Breast epithelium (tissue), 4 donors: ENCODE measurements at regions not wholly inside any gene's neighbourhood (a gene's known extent, or its start where the extent isn't known, plus 50 kb on each side); places are given as distances from the start of the nearest gene placed in this dataset.
A peak's percentile ranks its signal among the peaks of the same experiment; 100 is the strongest.

ENCODE experiments used
- DNase-seq, 2 donors: peaks; one replicate each; pipeline ENCODE4 v3.0.0-alpha.2; 2019; ENCODE audit warnings: low spot score in 2 of 2
- H3K27ac ChIP-seq, 2 donors: fragments of 200-600 bp; sonication (generic) in 1 of 2; one replicate each; pipeline ENCODE4 v1.5.1; 2016 to 2019; ENCODE audit warnings: mild to moderate bottlenecking in 1 of 2
- H3K27me3 ChIP-seq, 2 donors: fragments of 200-600 bp; sonication (generic) in 1 of 2; one replicate each; pipeline versions ENCODE4 v1.5.1 to v1.6.0; 2017 to 2019; ENCODE audit warnings: control low read depth in 1 of 2, mild to moderate bottlenecking in 1 of 2
- H3K36me3 ChIP-seq: fragments of 200-600 bp; one replicate; pipeline ENCODE4 v1.5.1; 2019
- H3K4me1 ChIP-seq, 2 donors: fragments of 200-600 bp; sonication (generic); one replicate each; pipeline ENCODE4 v1.5.1; 2016 to 2019; ENCODE audit warnings: control low read depth in 1 of 2
- H3K4me3 ChIP-seq, 3 donors: fragments of 200-600 bp; sonication (generic); 1 replicate in 2 of 3; 2 replicates in 1 of 3; pipeline ENCODE4 v1.5.1; 2016 to 2019; ENCODE audit warnings: mild to moderate bottlenecking in 3 of 3, moderate library complexity in 2 of 3
- H3K9me3 ChIP-seq, 2 donors: fragments of 200-600 bp; sonication (generic) in 1 of 2; one replicate each; pipeline ENCODE4 v1.5.1; 2016 to 2019; ENCODE audit warnings: control low read depth in 1 of 2
- POLR2A ChIP-seq: fragments of 450-650 bp; IDR thresholded peaks from one replicate; pipeline ENCODE4 v1.6.1; 2016; ENCODE audit warnings: antibody characterized with exemption, mild to moderate bottlenecking, moderate library complexity
- POLR2AphosphoS5 ChIP-seq, 3 donors: sonication (generic); formaldehyde crosslinking; IDR thresholded peaks; one replicate each; pipeline ENCODE4 v1.6.1; 2017; ENCODE audit warnings: antibody characterized with exemption in 3 of 3
- intact Hi-C: fragments of 100-400 bp; cut with DNase I; formaldehyde crosslinking; loops from one replicate; pipeline ENCODE4 v1.15.1; 2023; ENCODE audit warnings: low total_unique reads
- TF ChIP-seq, protein P1 (sequence below), 3 donors: fragments of 450-650 bp; IDR thresholded peaks; one replicate each; pipeline ENCODE4 v1.5.1; 2016 to 2017; ENCODE audit warnings: antibody characterized with exemption in 3 of 3, mild to moderate bottlenecking in 3 of 3, moderate library complexity in 3 of 3

DNA sequence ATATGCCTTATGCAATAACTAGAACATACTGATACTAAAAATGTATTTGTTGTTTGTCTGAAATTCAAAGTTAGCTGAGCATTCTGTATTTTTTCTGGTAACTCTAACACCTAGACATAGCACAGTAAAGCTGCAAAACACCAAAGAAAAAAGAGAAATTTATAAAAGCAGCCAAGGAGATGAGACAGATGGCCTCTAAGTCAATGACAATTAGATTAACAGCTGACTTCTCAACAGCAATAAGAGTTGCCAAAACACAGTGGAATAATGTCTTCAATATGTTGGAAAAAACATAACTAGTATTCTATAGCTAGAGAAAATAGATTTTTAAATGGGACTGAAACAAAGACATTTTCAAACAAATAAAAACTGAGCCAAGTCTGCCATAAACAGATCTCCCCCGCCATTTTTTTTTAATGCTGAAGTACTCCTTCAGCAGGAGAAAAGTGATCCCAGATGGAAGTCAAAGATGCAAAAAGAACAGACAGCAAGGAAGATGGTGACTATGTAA lies 81.3 kb downstream of the SYF2 start:
- H3K4me3 ChIP-seq: no peak overlapping the region
- no peaks in the 10 kb centered on the region for H3K36me3 ChIP-seq
- H3K4me1 ChIP-seq: no peaks in the 10 kb centered on the region
- H3K9me3 ChIP-seq: no peaks in the 10 kb centered on the region
- no peak overlapping the region for H3K27ac ChIP-seq
- DNase-seq: no peak
- intact Hi-C loops: no loop called here
- TF ChIP-seq POLR2AphosphoS5 (IDR thresholded peaks at IDR 0.05) (no peak), POLR2A (no peak)
- TF ChIP-seq, protein P1, sequence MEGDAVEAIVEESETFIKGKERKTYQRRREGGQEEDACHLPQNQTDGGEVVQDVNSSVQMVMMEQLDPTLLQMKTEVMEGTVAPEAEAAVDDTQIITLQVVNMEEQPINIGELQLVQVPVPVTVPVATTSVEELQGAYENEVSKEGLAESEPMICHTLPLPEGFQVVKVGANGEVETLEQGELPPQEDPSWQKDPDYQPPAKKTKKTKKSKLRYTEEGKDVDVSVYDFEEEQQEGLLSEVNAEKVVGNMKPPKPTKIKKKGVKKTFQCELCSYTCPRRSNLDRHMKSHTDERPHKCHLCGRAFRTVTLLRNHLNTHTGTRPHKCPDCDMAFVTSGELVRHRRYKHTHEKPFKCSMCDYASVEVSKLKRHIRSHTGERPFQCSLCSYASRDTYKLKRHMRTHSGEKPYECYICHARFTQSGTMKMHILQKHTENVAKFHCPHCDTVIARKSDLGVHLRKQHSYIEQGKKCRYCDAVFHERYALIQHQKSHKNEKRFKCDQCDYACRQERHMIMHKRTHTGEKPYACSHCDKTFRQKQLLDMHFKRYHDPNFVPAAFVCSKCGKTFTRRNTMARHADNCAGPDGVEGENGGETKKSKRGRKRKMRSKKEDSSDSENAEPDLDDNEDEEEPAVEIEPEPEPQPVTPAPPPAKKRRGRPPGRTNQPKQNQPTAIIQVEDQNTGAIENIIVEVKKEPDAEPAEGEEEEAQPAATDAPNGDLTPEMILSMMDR (IDR thresholded peaks at IDR 0.05): no peak
- H3K27me3 ChIP-seq: no peaks in the 10 kb centered on the region

DNA sequence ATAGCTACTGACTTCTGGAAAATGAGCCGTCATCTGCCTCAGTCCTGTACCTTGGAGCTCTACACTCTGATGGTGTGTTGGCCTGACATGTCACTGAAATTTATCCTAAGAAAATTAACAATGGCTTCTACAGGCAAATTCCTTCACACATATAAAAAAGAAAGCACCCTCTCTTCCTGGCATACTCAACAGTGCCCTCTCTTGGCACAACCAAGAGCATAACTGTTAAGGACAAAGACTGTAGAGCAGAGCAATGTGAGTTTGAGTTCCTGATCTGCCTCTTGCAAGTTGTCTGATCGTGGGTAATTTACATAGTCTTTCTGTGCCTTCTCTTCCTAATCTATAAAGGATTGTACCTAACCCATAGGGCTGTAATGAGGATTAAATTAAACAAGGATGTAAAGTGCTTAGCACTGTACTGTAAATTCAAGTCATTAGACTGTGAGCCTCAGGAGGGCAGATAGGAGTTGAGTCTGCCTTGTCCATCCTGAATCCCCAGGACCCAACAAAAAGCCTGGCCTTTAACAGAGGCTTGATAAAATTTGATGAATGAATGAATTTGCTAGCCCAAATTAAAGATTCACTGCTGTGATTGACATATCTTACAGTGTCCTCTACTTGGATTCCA lies 83.5 kb downstream of the SYF2 start:
- H3K4me1 ChIP-seq: no peaks in the 10 kb centered on the region
- no peaks in the 10 kb centered on the region for H3K27me3 ChIP-seq
- no peaks in the 10 kb centered on the region for H3K36me3 ChIP-seq
- H3K27ac ChIP-seq: no peak overlapping the region
- intact Hi-C loops: no loop called here
- no peak overlapping the region for H3K4me3 ChIP-seq
- no peak for TF ChIP-seq POLR2A
- TF ChIP-seq, protein P1 (IDR thresholded peaks at IDR 0.05): no peak
- DNase-seq: no peak
- no peaks in the 10 kb centered on the region for H3K9me3 ChIP-seq

DNA sequence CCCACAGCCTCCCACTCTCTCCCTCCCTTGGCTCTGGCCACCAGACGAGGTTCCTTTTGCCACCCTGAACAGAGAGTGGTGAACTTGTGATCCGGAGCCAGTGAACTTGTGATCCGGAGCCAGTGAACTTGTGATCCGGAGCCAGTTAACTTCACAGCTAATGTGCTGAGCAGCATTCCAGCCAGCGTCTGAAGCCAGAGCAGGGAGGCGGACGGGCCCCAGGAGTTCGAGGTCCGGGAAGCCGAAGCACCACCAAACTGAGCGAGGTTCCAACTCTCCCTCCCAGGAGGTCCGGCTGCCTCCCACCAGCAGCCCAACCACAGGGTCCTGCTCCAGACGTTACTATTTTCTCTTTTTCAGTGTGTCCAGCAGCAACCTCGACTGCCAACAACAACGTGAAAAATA lies 85.8 kb downstream of the SYF2 start:
- Histone ChIP-seq H3K4me3 (peak overlapping the region in 1 of 3 donors; percentile 35), H3K36me3 (no peaks in the 10 kb centered on the region), H3K27ac (peak overlapping the region; percentile 75 to 78), H3K27me3 (no peaks in the 10 kb centered on the region), H3K9me3 (no peaks in the 10 kb centered on the region), H3K4me1 (peaks cover 0 to 13% of the 10 kb centered on the region in 2 donors)
- intact Hi-C loops: no loop called here
- no peak for TF ChIP-seq POLR2AphosphoS5 (IDR thresholded peaks at IDR 0.05)
- TF ChIP-seq, protein P1 (IDR thresholded peaks at IDR 0.05): no peak
- no peak for TF ChIP-seq POLR2A
- peak in 1 of 2 donors; percentile 36 for DNase-seq

DNA sequence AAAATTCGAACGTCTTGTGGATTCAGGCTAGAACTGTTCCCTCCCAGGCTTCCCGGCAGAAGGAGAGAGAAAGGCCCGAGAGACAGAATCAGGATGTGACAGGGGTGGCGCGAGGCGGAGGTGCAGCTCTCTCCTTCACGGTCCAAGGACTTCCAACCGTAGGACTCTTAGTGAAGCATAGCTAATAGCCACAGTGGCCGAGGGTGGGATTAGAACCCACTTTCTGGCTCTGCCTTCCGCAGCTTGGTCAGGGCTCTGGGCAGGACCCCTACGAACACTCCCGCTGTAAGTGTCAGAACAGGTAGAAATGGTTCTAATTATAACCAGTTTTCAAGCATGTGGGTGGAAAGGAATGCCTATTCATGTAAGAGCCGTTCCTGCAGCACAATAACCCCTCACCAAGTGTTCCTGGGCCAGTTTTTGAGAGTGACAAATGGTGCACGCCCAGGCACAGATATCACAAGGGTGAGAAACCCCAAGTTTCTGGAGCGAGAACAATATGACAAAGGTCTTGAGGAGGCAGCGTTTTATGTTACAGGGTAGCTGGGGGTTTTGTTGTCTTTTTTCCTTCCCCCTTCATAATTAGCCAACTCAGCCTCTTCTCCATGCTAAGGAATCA lies 86.4 kb downstream of the SYF2 start:
- no peaks in the 10 kb centered on the region for H3K9me3 ChIP-seq
- DNase-seq: no peak
- TF ChIP-seq, protein P1 (IDR thresholded peaks at IDR 0.05): no peak
- H3K27me3 ChIP-seq: no peaks in the 10 kb centered on the region
- H3K4me3 ChIP-seq: peak overlapping the region in 1 of 3 donors; percentile 35
- H3K27ac ChIP-seq: peak overlapping the region; percentile 75 to 78
- H3K36me3 ChIP-seq: no peaks in the 10 kb centered on the region
- H3K4me1 ChIP-seq: peaks cover 0 to 13% of the 10 kb centered on the region in 2 donors
- intact Hi-C loops: no loop called here

DNA sequence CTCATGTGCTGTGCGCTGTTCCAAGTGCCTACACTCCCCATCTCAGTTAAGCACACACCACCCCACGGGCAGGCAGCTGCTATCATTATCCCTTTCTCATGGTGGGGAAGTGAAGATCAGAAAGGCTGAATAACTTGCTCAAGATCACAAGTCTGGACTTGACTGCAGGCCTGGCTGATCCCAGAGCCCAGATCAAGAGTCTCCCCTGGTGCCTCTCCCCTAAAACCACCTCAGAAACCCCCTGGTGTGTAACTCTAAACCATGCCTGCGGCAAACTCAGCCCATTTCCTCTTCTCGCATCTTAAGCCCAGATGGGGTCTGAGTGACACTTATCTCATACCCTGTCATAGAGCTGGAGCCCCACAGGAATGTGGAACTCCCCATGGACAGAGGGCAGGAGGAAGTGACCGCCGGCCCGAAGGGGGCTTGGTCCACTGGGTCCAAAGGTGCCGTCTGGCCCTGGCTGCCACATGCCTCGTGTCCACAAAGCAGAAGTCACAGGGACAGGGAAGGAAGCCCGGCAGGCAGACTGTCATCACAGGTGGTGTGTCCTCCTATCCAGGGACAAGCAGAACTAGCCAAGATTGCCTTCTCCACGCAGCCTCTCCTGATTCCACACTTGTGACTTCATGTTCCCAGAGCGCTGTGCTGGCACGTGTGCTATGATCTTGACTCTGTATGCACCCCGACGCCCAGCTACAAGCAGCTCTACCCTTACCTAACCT lies 92.1 kb downstream of the SYF2 start:
- TF ChIP-seq, protein P1 (IDR thresholded peaks at IDR 0.05): no peak
- TF ChIP-seq POLR2A: no peak
- TF ChIP-seq POLR2AphosphoS5 (IDR thresholded peaks at IDR 0.05): no peak
- intact Hi-C loops: no loop called here
- DNase-seq: no peak
- Histone ChIP-seq H3K9me3 (no peaks in the 10 kb centered on the region), H3K27me3 (no peaks in the 10 kb centered on the region), H3K4me1 (peaks cover 0 to 13% of the 10 kb centered on the region in 2 donors), H3K4me3 (no peak overlapping the region), H3K27ac (peak overlapping the region; percentile 32 to 36), H3K36me3 (no peaks in the 10 kb centered on the region)
